ENCODE measurements at regions not wholly inside any gene's neighbourhood (a gene's known extent, or its start where the extent isn't known, plus 50 kb on each side); places are given as distances from the start of the nearest gene placed in this dataset.
"Not testable (repeated sequence)": the region's sequence is repeated elsewhere in the genome, so short reads cannot be mapped to it uniquely, and the experiment has no call there.

- in situ Hi-C loops (cut with MboI; ENCODE audit: low sequenced_read_pairs): no loop called here
These were observed 244.0 kb upstream of the SFSWAP start for GRCh38 chr12:131466932-131467331.

- in situ Hi-C loops (cut with MboI; ENCODE audit: low sequenced_read_pairs): no loop called here
These were observed 242.7 kb upstream of the SFSWAP start for GRCh38 chr12:131468206-131468605.

DNA sequence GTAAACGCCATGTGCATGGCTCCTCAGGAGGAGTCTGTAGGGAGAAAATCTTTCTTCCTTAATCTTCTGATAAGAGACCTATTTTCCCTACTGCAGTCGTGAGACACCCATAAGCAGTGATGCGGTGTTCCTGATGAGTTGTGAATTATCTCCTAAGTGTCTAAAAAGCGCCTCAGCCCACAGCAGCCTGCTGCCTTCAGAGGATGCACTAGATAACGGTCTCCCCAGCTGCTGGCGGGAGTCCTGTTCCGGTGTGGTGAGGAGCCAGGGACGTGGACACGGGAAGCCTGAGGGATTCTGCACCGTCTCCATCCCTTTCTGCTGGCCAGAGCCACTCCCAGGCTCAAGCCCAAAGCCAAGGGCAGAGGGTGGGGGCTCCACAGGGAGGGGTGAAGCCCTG is 240.9 kb upstream of the SFSWAP start:
- in situ Hi-C loops (cut with MboI; ENCODE audit: low sequenced_read_pairs): not testable (repeated sequence)

DNA sequence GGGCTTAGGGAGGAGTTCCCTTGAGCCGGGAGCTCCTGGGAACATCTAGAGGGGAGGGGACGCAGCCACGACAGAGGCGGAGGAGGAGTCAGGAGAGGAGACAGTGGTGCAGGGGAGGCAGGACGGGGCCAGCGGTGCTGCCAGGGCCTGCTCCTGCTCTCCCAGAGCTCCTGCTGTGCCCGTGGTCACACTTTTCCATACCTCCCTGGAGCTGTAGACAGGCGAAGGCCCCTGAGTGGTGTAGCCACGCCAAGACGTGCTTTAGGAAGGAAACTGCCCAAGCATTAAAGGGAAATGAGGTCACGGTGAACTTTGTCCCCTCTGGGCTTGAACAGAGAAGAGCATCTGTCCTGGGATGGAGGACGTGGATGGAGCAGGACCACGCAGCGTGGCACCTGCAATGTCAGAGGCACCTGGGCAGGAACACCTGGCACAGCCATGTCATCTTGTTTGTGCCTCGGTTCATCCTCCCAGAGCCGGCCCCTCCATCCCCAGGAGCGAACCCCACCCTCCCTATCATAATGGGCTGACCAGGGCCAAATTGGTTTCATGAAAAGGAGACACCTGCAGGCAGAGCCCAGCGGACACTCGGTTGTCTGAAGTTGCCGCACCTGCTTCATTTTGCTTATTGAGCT is 239.5 kb upstream of the SFSWAP start:
- in situ Hi-C loops (cut with MboI; ENCODE audit: low sequenced_read_pairs): no loop called here

- in situ Hi-C loops (cut with MboI; ENCODE audit: low sequenced_read_pairs): no loop called here
These were observed 238.8 kb upstream of the SFSWAP start for GRCh38 chr12:131471946-131472732.

GRCh38 chr12:131473261-131473660 is 237.6 kb upstream of the SFSWAP start:
- in situ Hi-C loops (cut with MboI; ENCODE audit: low sequenced_read_pairs): no loop called here

- in situ Hi-C loops (cut with MboI; ENCODE audit: low sequenced_read_pairs): no loop called here
These were observed 236.9 kb upstream of the SFSWAP start for GRCh38 chr12:131473741-131474709.

DNA sequence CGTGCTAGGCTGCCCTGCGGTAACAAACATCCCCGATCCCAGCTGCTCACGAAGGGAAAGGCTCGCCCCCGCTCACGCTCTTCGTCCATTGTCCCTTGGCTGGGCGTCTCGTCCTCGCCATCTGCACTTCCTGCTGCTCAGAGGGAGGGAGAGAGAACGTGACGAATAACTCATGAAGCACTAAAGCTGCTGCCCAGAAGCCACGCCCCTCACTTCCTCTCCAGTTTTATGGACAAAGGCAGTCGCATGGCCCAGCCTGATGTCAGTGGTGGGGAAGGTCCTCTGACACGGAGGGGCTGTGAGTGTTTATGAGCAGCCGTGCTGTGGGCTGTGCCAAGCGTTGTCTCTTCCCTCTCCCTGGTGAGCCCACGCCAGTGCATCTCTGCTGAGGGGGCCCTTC is 235.9 kb upstream of the SFSWAP start:
- in situ Hi-C loops (cut with MboI; ENCODE audit: low sequenced_read_pairs): not testable (repeated sequence)

- in situ Hi-C loops (cut with MboI; ENCODE audit: low sequenced_read_pairs): no loop called here
These were observed 233.3 kb upstream of the SFSWAP start for GRCh38 chr12:131477613-131478012.

- in situ Hi-C loops (cut with MboI; ENCODE audit: low sequenced_read_pairs): no loop called here
These were observed 232.4 kb upstream of the SFSWAP start for GRCh38 chr12:131478468-131478867.

DNA sequence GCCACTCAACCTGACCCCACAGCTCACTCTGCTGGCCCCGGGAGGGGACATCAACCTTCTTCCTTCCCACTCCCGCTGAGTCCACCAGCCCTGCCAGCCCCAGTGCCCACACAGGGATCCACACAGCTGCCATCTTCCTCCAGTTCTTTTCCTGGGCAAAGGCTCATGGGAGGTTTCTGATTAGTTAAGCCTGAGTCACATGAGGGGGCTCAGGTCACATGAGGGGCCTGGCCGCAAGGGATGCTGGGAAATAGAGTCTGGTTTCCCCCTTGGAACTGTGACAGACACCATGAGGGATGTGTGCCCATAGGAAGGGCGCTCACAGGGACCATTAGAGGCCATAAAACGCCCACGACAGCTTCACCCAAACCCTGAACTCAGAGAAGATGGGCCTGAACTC is 228.7 kb upstream of the SFSWAP start:
- in situ Hi-C loops (cut with MboI; ENCODE audit: low sequenced_read_pairs): no loop called here

GRCh38 chr12:131482686-131483085 is 228.2 kb upstream of the SFSWAP start:
- in situ Hi-C loops (cut with MboI; ENCODE audit: low sequenced_read_pairs): no loop called here

DNA sequence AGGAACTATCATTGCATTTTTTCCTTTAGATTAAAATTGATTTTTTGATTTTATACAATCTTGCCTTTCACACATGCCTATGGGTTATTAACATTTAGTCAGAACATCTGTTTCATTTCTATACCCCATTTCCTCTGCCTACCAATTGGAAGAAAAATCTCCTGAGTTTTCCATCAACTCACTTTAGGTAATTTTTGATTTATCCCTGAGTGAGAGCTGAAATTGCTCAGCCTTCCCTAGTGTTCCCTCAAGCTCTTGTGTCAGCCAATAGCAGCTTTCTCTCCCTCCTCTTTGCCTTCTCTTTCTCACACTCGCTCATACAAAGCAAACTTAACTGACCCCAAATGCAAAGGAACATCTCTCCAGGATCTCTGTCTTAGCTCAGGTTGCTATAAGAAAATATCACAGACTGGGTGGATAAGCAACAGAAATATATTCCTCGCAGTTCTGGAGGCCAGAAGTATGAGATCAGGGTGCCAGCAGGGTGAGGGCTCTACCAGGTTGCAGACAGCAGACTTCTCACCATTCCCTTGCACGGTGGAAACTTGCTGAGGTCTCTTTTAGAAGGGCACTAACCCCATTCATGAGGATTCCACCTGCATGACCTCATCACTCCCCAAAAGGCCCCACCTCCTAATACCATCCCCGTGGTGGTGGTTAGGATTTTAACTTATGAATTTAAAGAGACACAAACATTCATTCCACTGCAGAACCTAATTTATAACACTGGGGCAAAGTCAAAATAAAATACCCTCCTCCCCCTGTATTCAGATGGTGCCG is 224.2 kb upstream of the SFSWAP start:
- in situ Hi-C loops (cut with MboI; ENCODE audit: low sequenced_read_pairs): no loop called here

GRCh38 chr12:131487388-131488124 is 223.3 kb upstream of the SFSWAP start:
- in situ Hi-C loops (cut with MboI; ENCODE audit: low sequenced_read_pairs): no loop called here

DNA sequence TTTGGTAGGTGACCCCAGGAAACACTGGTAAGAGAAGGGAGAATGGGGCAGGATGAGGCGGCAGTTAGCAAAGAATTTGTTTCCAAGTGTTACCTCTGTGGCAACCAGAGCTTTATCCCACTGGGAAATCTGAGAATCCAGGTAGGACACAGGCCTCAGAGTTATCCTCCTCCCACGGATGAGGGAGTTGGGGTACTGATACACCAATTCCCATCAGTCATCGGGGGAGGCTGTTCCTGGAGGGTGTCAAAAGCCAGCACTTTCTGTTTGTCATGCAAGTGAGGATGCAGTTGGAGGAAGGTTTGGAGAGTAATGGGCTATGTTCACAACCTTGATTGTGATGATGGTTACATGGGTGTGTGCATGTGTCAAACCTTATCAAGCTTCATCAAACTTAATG is 221.2 kb upstream of the SFSWAP start:
- in situ Hi-C loops (cut with MboI; ENCODE audit: low sequenced_read_pairs): no loop called here

DNA sequence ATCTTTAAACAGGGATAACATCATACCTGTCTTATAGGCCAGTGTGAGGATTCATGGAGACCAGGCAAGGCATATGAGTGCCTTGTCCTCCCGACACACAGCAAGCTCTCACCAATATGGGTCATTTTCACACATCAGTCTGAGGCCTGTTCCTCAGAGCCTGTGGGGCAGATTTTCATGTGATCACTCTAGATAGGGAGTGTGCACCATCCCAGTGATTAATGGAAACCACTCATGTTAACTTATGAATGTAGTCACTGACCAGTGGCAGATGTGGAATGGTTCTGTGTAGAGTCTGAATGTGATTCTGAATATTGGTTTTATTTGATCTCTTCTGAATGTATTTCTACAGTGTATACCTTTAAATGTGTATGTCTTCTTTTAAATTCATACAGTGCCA is 219.7 kb upstream of the SFSWAP start:
- in situ Hi-C loops (cut with MboI; ENCODE audit: low sequenced_read_pairs): no loop called here

GRCh38 chr12:131491916-131492490 is 218.9 kb upstream of the SFSWAP start:
- in situ Hi-C loops (cut with MboI; ENCODE audit: low sequenced_read_pairs): no loop called here

DNA sequence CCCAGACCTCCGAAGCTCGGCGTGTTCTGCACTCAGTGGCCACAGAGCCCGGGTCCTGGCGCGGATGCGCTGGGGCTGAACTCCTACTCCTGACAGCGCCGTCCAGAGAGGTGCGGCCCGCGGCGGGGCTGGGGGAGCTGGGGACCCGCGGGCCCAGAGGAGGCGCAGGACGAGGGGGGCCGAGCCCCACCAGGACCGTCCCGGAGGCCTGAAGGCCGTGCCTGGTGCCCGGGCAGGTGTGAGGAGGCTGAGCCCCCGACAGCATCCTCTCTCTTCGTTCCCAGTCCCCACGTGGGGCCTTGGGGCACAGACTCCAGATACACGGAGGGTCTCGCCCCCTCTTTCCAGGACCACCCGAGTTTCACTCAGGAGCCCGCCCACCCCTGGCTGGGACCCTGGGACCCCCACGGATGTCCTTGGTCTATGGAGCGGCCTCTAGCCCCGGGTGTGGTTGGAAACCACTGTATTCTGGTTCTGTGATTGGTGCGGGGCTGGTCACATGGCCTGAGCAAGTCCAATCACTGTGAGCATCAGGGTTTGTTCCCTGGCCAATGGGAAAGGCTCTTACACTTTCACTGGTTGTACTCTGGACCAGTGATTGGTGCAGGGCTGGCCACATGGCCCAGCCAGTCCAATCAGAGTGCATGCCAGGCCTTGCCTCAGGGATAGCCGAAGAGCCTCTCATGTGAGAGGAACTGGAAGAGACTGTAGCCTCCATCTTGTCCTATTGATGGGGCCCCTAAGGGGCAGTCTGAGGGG is 217.6 kb upstream of the SFSWAP start:
- in situ Hi-C loops (cut with MboI; ENCODE audit: low sequenced_read_pairs): no loop called here

DNA sequence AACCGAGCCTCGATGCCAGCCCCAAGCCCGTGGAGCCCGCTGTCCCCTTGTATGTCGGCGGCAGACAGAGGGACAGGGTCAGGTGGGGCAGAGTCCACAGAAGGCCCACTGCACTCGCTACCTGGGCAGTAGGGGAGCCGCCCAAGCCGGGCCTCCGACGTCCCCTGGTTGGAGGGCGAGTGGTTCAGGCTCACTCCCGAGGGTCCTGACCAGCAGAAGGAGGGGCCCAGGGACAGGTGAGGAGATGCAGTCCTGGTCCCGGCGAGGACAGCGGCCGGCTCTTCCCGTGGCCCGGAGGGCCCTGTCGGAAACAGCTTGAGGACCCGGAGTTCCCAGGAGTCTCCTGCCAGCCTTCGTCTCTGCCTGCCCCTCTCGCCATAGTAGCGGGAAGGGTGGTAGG is 216.7 kb upstream of the SFSWAP start:
- in situ Hi-C loops (cut with MboI; ENCODE audit: low sequenced_read_pairs): no loop called here

Measured in HL-60/S4 treated with phorbol 12-myristate 13-acetate at 8.2 ng/mL for 4 days and 3 days (cell line).